ENCODE measurements at regions not wholly inside any gene's neighbourhood (a gene's known extent, or its start where the extent isn't known, plus 50 kb on each side); places are given as distances from the start of the nearest gene placed in this dataset.

GRCh38 chr5:52177193-52177592, 610.5 kb upstream of the ITGA1 start:
- TF ChIP-seq TAF1 (IDR thresholded peaks at IDR 0.05; ENCODE audit: borderline replicate concordance, low read depth, low read length) (no peak), NFYA (IDR thresholded peaks at IDR 0.05; ENCODE audit: borderline replicate concordance, low read depth, low read length) (no peak), CTCF (IDR thresholded peaks at IDR 0.05 in 2 of 3, conservative IDR thresholded peaks at IDR 0.05 in 1 of 3; ENCODE audit: control insufficient read depth in 2 of 3, extremely low read depth in 1 of 3, insufficient read depth in 1 of 3, low read depth in 3 of 3, low read length in 3 of 3) (no peak), JUND (IDR thresholded peaks at IDR 0.05; ENCODE audit: low read depth, low read length) (no peak), FOXK2 (IDR thresholded peaks at IDR 0.05) (no peak), POLR2A (IDR thresholded peaks at IDR 0.05; ENCODE audit: low read depth, low read length) (no peak), CEBPZ (IDR thresholded peaks at IDR 0.05; ENCODE audit: low read depth, low read length) (no peak)
- TF ChIP-seq, protein P1, sequence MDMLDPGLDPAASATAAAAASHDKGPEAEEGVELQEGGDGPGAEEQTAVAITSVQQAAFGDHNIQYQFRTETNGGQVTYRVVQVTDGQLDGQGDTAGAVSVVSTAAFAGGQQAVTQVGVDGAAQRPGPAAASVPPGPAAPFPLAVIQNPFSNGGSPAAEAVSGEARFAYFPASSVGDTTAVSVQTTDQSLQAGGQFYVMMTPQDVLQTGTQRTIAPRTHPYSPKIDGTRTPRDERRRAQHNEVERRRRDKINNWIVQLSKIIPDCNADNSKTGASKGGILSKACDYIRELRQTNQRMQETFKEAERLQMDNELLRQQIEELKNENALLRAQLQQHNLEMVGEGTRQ (IDR thresholded peaks at IDR 0.05; ENCODE audit: borderline replicate concordance, low read depth, low read length) = no peak
- TF ChIP-seq, protein P2, sequence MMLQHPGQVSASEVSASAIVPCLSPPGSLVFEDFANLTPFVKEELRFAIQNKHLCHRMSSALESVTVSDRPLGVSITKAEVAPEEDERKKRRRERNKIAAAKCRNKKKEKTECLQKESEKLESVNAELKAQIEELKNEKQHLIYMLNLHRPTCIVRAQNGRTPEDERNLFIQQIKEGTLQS (IDR thresholded peaks at IDR 0.05; ENCODE audit: borderline replicate concordance, extremely low read depth, low read depth, low read length) = no peak

Measured in GM12878 (cell line).